Kidney glomerular epithelial cell (primary cell): ENCODE measurements at regions not wholly inside any gene's neighbourhood (a gene's known extent, or its start where the extent isn't known, plus 50 kb on each side); places are given as distances from the start of the nearest gene placed in this dataset.

Experiments
- DNase-seq: peaks from one replicate; lab custom pipeline; 2025; lab: John Stamatoyannopoulos, UW

- no peak for DNase-seq
Observed at GRCh38 chr2:120898496-120898895, 162.8 kb downstream of the GLI2 start.

- no peak for DNase-seq
Observed at GRCh38 chr2:120898961-120899750, 163.5 kb downstream of the GLI2 start.

GRCh38 chr2:120899771-120900170 lies 164.1 kb downstream of the GLI2 start:
- DNase-seq: no peak

GRCh38 chr2:120901201-120901600 lies 165.5 kb downstream of the GLI2 start:
- no peak for DNase-seq

- no peak for DNase-seq
Observed at GRCh38 chr2:120902592-120902991, 166.9 kb downstream of the GLI2 start.

- no peak for DNase-seq
Observed at GRCh38 chr2:120904379-120904778, 168.7 kb downstream of the GLI2 start.

GRCh38 chr2:120904830-120905234 lies 169.2 kb downstream of the GLI2 start:
- DNase-seq: no peak

- no peak for DNase-seq
Observed at GRCh38 chr2:120905298-120905697, 169.6 kb downstream of the GLI2 start.

- no peak for DNase-seq
Observed at GRCh38 chr2:120905824-120906571, 170.3 kb downstream of the GLI2 start.

GRCh38 chr2:120906914-120907313 lies 171.2 kb downstream of the GLI2 start:
- DNase-seq: no peak

GRCh38 chr2:120907822-120908221 lies 172.2 kb downstream of the GLI2 start:
- DNase-seq: no peak

GRCh38 chr2:120908314-120908975 lies 172.8 kb downstream of the GLI2 start:
- DNase-seq: no peak

- DNase-seq: no peak
Observed at GRCh38 chr2:120909102-120909501, 173.4 kb downstream of the GLI2 start.

- no peak for DNase-seq
Observed at GRCh38 chr2:120910164-120910563, 174.5 kb downstream of the GLI2 start.

GRCh38 chr2:120910956-120911951 lies 175.6 kb downstream of the GLI2 start:
- DNase-seq: peak; percentile 70

- DNase-seq: peak; percentile 11
Observed at GRCh38 chr2:120912101-120912985, 176.7 kb downstream of the GLI2 start.

- DNase-seq: no peak
Observed at GRCh38 chr2:120913972-120914838, 178.5 kb downstream of the GLI2 start.

GRCh38 chr2:120914839-120915521 lies 179.3 kb downstream of the GLI2 start:
- DNase-seq: peak; percentile 88

GRCh38 chr2:120915670-120916069 lies 180.0 kb downstream of the GLI2 start:
- DNase-seq: no peak
